DLD1 (cell line): ENCODE measurements at regions not wholly inside any gene's neighbourhood (a gene's known extent, or its start where the extent isn't known, plus 50 kb on each side); places are given as distances from the start of the nearest gene placed in this dataset.

Experiments used
- in situ Hi-C: cut with HindIII; loops from 2 replicates; pipeline ENCODE4 v1.10.0; 2017; ENCODE audit warnings: low sequenced_read_pairs

GRCh38 chr4:76841026-76841425, 56.9 kb downstream of the SOWAHB start:
- in situ Hi-C loops = loop anchor here (5.0 kb wide), 1 partner anchor 34 kb away; no protein-coding TSS in a partner anchor

- in situ Hi-C loops = no loop called here
Measured at GRCh38 chr4:76836860-76837562, 60.9 kb downstream of the SOWAHB start.
